ENCODE measurements at regions not wholly inside any gene's neighbourhood (a gene's known extent, or its start where the extent isn't known, plus 50 kb on each side); places are given as distances from the start of the nearest gene placed in this dataset.

DNA sequence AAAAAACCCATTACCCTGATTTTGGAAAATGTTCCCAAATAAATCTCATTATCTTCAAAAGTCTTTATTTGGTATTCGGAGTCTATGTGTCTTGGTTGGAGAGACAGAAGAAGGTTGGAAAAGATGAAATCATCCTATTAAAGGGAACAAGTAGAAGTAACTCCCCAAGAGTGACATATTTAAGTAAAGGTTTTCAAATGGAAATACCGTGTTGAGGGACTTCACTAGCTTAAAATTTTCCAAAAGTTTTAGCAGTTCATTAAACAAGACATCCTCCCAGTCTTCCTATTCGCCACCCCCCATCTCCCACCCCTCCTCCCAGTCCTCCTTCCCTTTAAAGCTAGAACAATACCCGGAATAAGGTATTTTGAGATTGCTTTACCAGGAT is 62.7 kb upstream of the CCDC160 start:
- TF ChIP-seq, protein P1, sequence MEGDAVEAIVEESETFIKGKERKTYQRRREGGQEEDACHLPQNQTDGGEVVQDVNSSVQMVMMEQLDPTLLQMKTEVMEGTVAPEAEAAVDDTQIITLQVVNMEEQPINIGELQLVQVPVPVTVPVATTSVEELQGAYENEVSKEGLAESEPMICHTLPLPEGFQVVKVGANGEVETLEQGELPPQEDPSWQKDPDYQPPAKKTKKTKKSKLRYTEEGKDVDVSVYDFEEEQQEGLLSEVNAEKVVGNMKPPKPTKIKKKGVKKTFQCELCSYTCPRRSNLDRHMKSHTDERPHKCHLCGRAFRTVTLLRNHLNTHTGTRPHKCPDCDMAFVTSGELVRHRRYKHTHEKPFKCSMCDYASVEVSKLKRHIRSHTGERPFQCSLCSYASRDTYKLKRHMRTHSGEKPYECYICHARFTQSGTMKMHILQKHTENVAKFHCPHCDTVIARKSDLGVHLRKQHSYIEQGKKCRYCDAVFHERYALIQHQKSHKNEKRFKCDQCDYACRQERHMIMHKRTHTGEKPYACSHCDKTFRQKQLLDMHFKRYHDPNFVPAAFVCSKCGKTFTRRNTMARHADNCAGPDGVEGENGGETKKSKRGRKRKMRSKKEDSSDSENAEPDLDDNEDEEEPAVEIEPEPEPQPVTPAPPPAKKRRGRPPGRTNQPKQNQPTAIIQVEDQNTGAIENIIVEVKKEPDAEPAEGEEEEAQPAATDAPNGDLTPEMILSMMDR (IDR thresholded peaks at IDR 0.05; ENCODE audit: low read length), result no peak
- no peak for TF ChIP-seq EZH2 (optimal IDR thresholded peaks at IDR 0.05; ENCODE audit: low read depth, low read length)

Measured in MM.1S (cell line).